ENCODE measurements at regions not wholly inside any gene's neighbourhood (a gene's known extent, or its start where the extent isn't known, plus 50 kb on each side); places are given as distances from the start of the nearest gene placed in this dataset.
A peak's percentile ranks its signal among the peaks of the same experiment; 100 is the strongest.

GRCh38 chr5:173535166-173535975 lies 81.1 kb downstream of the BOD1 start:
- DNase-seq = no peak
- H3K4me1 ChIP-seq = peaks cover 3% of the 10 kb centered on the region; the same call in 1 of the 2 replicates

DNA sequence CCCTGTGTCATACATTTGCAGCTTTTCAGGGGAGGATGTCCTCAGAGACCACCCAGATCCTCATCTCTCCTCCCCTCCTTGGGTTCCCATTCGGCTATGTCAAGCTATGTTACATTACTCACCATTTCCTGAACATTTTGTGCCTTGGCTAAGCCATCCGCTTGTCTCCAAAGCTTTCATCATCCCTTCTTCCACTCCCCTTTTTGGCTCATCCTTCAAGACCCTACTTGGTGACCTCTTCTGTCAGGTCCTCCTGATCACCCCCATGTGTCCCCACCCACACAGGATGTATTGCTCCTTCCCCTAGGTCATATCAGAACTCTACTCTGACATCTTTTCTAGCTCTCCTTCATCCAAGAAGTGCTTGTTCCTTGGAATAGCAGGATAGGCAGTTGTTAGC lies 81.8 kb downstream of the BOD1 start:
- no peaks in the 10 kb centered on the region for H3K9me3 ChIP-seq (replicated peaks)
- no peak overlapping the region for H3K27ac ChIP-seq
- no peaks in the 10 kb centered on the region for H3K36me3 ChIP-seq
- H3K4me3 ChIP-seq = no peak overlapping the region
- no peak for DNase-seq
- H3K4me1 ChIP-seq = peaks cover 3% of the 10 kb centered on the region; the same call in 1 of the 2 replicates
- no peaks in the 10 kb centered on the region for H3K27me3 ChIP-seq

More at GRCh38 chr5:173535166-173535975, 81.1 kb downstream of the BOD1 start:
- H3K4me3 ChIP-seq = no peak overlapping the region
- H3K9me3 ChIP-seq (replicated peaks) = no peaks in the 10 kb centered on the region
- no peaks in the 10 kb centered on the region for H3K36me3 ChIP-seq
- H3K27ac ChIP-seq = no peak overlapping the region
- H3K27me3 ChIP-seq = no peaks in the 10 kb centered on the region

GRCh38 chr5:173534031-173534430 lies 82.4 kb downstream of the BOD1 start:
- Histone ChIP-seq H3K4me3 (no peak overlapping the region), H3K27me3 (no peaks in the 10 kb centered on the region), H3K4me1 (peaks cover 3% of the 10 kb centered on the region; the same call in 1 of the 2 replicates), H3K36me3 (no peaks in the 10 kb centered on the region), H3K27ac (no peak overlapping the region), H3K9me3 (replicated peaks) (no peaks in the 10 kb centered on the region)
- no peak for DNase-seq

GRCh38 chr5:173532689-173533250 lies 83.7 kb downstream of the BOD1 start:
- DNase-seq = no peak
- peaks cover 3% of the 10 kb centered on the region; the same call in 1 of the 2 replicates for H3K4me1 ChIP-seq
- no peak overlapping the region for H3K27ac ChIP-seq
- no peaks in the 10 kb centered on the region for H3K36me3 ChIP-seq
- no peaks in the 10 kb centered on the region for H3K9me3 ChIP-seq (replicated peaks)
- no peak overlapping the region for H3K4me3 ChIP-seq
- H3K27me3 ChIP-seq = no peaks in the 10 kb centered on the region

- no peaks in the 10 kb centered on the region for H3K9me3 ChIP-seq (replicated peaks)
- DNase-seq = no peak
- no peak overlapping the region for H3K4me3 ChIP-seq
- H3K4me1 ChIP-seq = no peaks in the 10 kb centered on the region; the same call in 1 of the 2 replicates
- no peak overlapping the region for H3K27ac ChIP-seq
- H3K36me3 ChIP-seq = no peaks in the 10 kb centered on the region
- no peaks in the 10 kb centered on the region for H3K27me3 ChIP-seq
Observed at GRCh38 chr5:173531863-173532262, 84.6 kb downstream of the BOD1 start.

DNA sequence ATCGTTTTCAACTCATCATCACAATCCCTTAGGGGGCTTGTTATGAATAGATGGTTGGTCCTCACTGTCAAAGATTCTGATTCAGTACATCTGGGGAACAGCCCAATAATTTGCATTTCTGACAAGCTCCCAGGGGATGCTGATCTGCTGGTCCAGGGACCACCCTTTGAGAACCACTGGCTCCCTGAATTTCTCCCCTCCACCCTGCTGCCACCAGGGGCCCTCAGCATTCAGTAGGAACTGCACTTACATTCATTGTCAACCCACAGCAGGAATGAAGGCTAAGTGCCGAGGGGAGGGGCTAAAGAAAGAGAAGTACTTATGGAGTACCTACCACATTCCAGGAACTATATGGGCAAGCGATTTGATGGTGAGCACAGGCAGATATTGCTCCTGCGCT lies 85.9 kb downstream of the BOD1 start:
- H3K4me1 ChIP-seq = no peaks in the 10 kb centered on the region; the same call in 1 of the 2 replicates
- H3K36me3 ChIP-seq = no peaks in the 10 kb centered on the region
- H3K9me3 ChIP-seq (replicated peaks) = no peaks in the 10 kb centered on the region
- H3K27ac ChIP-seq = no peak overlapping the region
- no peaks in the 10 kb centered on the region for H3K27me3 ChIP-seq
- peak in 1 of 2 experiments; percentile 36 for DNase-seq
- no peak overlapping the region for H3K4me3 ChIP-seq

GRCh38 chr5:173529861-173530260 lies 86.6 kb downstream of the BOD1 start:
- H3K36me3 ChIP-seq = no peaks in the 10 kb centered on the region
- no peak overlapping the region for H3K27ac ChIP-seq
- no peaks in the 10 kb centered on the region for H3K9me3 ChIP-seq (replicated peaks)
- DNase-seq = no peak
- H3K27me3 ChIP-seq = no peaks in the 10 kb centered on the region
- H3K4me1 ChIP-seq = no peaks in the 10 kb centered on the region; the same call in 1 of the 2 replicates
- no peak overlapping the region for H3K4me3 ChIP-seq

GRCh38 chr5:173527671-173528070 lies 88.8 kb downstream of the BOD1 start:
- Histone ChIP-seq H3K4me1 (no peaks in the 10 kb centered on the region; the same call in 1 of the 2 replicates), H3K9me3 (replicated peaks) (no peaks in the 10 kb centered on the region), H3K4me3 (no peak overlapping the region), H3K27me3 (no peaks in the 10 kb centered on the region), H3K27ac (no peak overlapping the region), H3K36me3 (no peaks in the 10 kb centered on the region)
- DNase-seq = no peak

DNA sequence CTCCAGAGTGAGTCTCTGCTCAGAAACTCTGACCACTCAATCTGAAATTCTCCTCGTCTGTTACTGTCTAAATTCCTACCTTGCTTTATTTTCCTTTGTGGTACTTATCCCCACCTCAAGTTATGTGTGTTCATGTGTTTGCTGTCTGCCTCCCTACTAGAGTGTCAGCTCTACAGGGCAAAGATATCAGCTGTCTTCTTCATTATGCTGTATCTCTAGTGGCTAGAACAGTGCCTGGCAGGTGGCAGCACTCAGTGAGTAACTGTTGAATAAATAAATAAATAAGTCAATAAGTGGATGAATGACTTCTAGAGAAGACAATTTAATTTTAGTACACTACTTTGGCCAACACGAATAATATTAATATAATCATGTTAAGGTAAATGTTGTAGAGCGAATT lies 92.3 kb downstream of the BOD1 start:
- Histone ChIP-seq H3K27me3 (no peaks in the 10 kb centered on the region), H3K4me1 (peaks cover 5% of the 10 kb centered on the region; the same call in 1 of the 2 replicates)

GRCh38 chr5:173523388-173523787 lies 93.1 kb downstream of the BOD1 start:
- H3K36me3 ChIP-seq = no peaks in the 10 kb centered on the region
- peaks cover 5% of the 10 kb centered on the region; the same call in 1 of the 2 replicates for H3K4me1 ChIP-seq
- no peak overlapping the region for H3K4me3 ChIP-seq
- H3K27ac ChIP-seq = no peak overlapping the region
- DNase-seq = no peak
- H3K9me3 ChIP-seq (replicated peaks) = peaks cover 4% of the 10 kb centered on the region; the same call in 1 of the 2 replicates
- H3K27me3 ChIP-seq = no peaks in the 10 kb centered on the region

More for the DNA sequence above, 92.3 kb downstream of the BOD1 start:
- Histone ChIP-seq H3K36me3 (no peaks in the 10 kb centered on the region), H3K4me3 (no peak overlapping the region), H3K9me3 (replicated peaks) (peaks cover 4% of the 10 kb centered on the region; the same call in 1 of the 2 replicates), H3K27ac (no peak overlapping the region)
- no peak for DNase-seq

GRCh38 chr5:173522518-173522917 lies 93.9 kb downstream of the BOD1 start:
- no peaks in the 10 kb centered on the region for H3K36me3 ChIP-seq
- peaks cover 5% of the 10 kb centered on the region; the same call in 1 of the 2 replicates for H3K4me1 ChIP-seq
- no peaks in the 10 kb centered on the region for H3K27me3 ChIP-seq
- no peak overlapping the region for H3K27ac ChIP-seq
- no peak for DNase-seq
- H3K9me3 ChIP-seq (replicated peaks) = peaks cover 4% of the 10 kb centered on the region; the same call in 1 of the 2 replicates
- H3K4me3 ChIP-seq = no peak overlapping the region

GRCh38 chr5:173518856-173519255 lies 97.6 kb downstream of the BOD1 start:
- no peak for DNase-seq

DNA sequence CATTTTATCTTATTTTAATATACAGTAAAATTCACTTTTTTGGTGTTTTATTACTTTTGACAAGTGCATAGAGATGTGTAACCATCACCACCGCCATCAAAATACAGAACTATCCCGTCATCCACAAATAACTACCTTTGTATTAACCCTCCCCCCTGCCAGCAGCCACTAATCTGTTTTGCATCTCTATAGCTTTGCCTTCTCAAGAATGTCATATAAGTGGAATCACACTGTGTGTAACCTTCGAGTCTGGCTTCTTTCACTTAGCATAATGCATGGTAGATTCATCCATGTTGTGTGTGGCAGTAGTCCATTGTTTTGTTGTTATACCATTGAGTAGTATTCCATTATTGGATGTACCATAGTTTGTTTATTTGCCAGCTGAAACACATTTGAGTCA lies 98.8 kb downstream of the BOD1 start:
- peaks cover 4% of the 10 kb centered on the region; the same call in 1 of the 2 replicates for H3K9me3 ChIP-seq (replicated peaks)
- DNase-seq = no peak
- H3K27me3 ChIP-seq = no peaks in the 10 kb centered on the region
- H3K4me3 ChIP-seq = no peak overlapping the region
- H3K36me3 ChIP-seq = no peaks in the 10 kb centered on the region
- H3K27ac ChIP-seq = no peak overlapping the region
- H3K4me1 ChIP-seq = peaks cover 25% of the 10 kb centered on the region

More at GRCh38 chr5:173518856-173519255, 97.6 kb downstream of the BOD1 start:
- Histone ChIP-seq H3K4me1 (peaks cover 13% of the 10 kb centered on the region), H3K36me3 (no peaks in the 10 kb centered on the region), H3K27ac (no peak overlapping the region), H3K9me3 (replicated peaks) (peaks cover 4% of the 10 kb centered on the region; the same call in 1 of the 2 replicates), H3K27me3 (no peaks in the 10 kb centered on the region), H3K4me3 (no peak overlapping the region)

DNA sequence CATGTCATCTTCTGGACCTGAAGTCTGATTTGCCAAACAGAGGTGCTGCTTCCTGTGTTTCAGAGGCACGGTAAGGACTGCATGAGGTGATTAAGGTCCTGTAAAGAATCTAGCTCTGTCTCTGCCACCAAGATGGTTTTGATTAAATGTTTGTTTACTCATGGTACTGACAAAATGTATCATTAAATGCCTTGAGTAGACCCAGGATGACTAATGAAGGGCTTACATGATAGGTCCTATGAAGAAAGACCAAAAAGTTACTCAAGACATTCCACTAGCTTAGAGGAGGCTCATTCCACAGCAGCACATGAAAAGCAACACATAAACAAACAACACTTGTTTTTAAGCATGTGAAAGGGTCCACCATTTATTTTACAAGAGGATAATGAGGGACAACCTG lies 100.9 kb downstream of the BOD1 start:
- Histone ChIP-seq H3K9me3 (replicated peaks) (no peaks in the 10 kb centered on the region), H3K4me1 (peaks cover 26% of the 10 kb centered on the region), H3K4me3 (no peak overlapping the region), H3K27ac (no peak overlapping the region), H3K27me3 (no peaks in the 10 kb centered on the region), H3K36me3 (no peaks in the 10 kb centered on the region)
- DNase-seq = no peak

- peaks cover 26% of the 10 kb centered on the region for H3K4me1 ChIP-seq
- H3K27ac ChIP-seq = peak overlapping the region; percentile 4
- H3K4me3 ChIP-seq = no peak overlapping the region
- no peaks in the 10 kb centered on the region for H3K9me3 ChIP-seq (replicated peaks)
- H3K27me3 ChIP-seq = no peaks in the 10 kb centered on the region
- H3K36me3 ChIP-seq = no peaks in the 10 kb centered on the region
- DNase-seq = peak in 1 of 2 experiments; percentile 40
Observed at GRCh38 chr5:173514661-173515060, 101.8 kb downstream of the BOD1 start.
